LHCN-M2 (cell line): ENCODE measurements at regions not wholly inside any gene's neighbourhood (a gene's known extent, or its start where the extent isn't known, plus 50 kb on each side); places are given as distances from the start of the nearest gene placed in this dataset.

Experiments
- DNase-seq: peaks from one replicate; pipeline ENCODE4 v3.0.0-alpha.2; 2012; ENCODE audit warnings: low read depth

GRCh38 chr19:30667746-30668145, 295.6 kb downstream of the ZNF536 start:
- no peak for DNase-seq

- DNase-seq, result no peak
These were observed 295.0 kb downstream of the ZNF536 start for GRCh38 chr19:30667227-30667626.

GRCh38 chr19:30666301-30666803, 294.2 kb downstream of the ZNF536 start:
- DNase-seq, result no peak

- no peak for DNase-seq
These were observed 293.3 kb downstream of the ZNF536 start for GRCh38 chr19:30665449-30665848.

GRCh38 chr19:30663611-30664174, 291.5 kb downstream of the ZNF536 start:
- DNase-seq, result no peak

- peak; percentile 50 for DNase-seq
These were observed 290.2 kb downstream of the ZNF536 start for GRCh38 chr19:30662211-30662861.

- no peak for DNase-seq
These were observed 287.5 kb downstream of the ZNF536 start for GRCh38 chr19:30659638-30660037.

- DNase-seq, result no peak
These were observed 284.4 kb downstream of the ZNF536 start for GRCh38 chr19:30656520-30657100.

GRCh38 chr19:30653646-30654386, 281.6 kb downstream of the ZNF536 start:
- no peak for DNase-seq

GRCh38 chr19:30652751-30653150, 280.6 kb downstream of the ZNF536 start:
- DNase-seq, result no peak

GRCh38 chr19:30651691-30652090, 279.5 kb downstream of the ZNF536 start:
- DNase-seq, result no peak

- no peak for DNase-seq
These were observed 278.9 kb downstream of the ZNF536 start for GRCh38 chr19:30651066-30651465.

- DNase-seq, result peak; percentile 36
These were observed 277.9 kb downstream of the ZNF536 start for GRCh38 chr19:30649934-30650614.

- DNase-seq, result no peak
These were observed 277.0 kb downstream of the ZNF536 start for GRCh38 chr19:30648866-30649862.

- DNase-seq, result no peak
These were observed 275.9 kb downstream of the ZNF536 start for GRCh38 chr19:30647891-30648720.

GRCh38 chr19:30646806-30647205, 274.6 kb downstream of the ZNF536 start:
- no peak for DNase-seq

- DNase-seq, result no peak
These were observed 273.9 kb downstream of the ZNF536 start for GRCh38 chr19:30645946-30646577.

- no peak for DNase-seq
These were observed 268.2 kb downstream of the ZNF536 start for GRCh38 chr19:30640252-30640965.
